OCI-LY1 (cell line): ENCODE measurements at regions not wholly inside any gene's neighbourhood (a gene's known extent, or its start where the extent isn't known, plus 50 kb on each side); places are given as distances from the start of the nearest gene placed in this dataset.

Experiments
- CTCF ChIP-seq: fragments of 200-600 bp; sonication (generic), shearing (Covaris generic); IDR thresholded peaks from 2 replicates; pipeline ENCODE4 v1.5.1; 2017; ENCODE audit warnings: mild to moderate bottlenecking, antibody characterized with exemption, low read length, moderate library complexity, mixed read lengths
- EZH2 ChIP-seq: fragments of 200-600 bp; sonication (generic), shearing (Covaris generic); IDR thresholded peaks from 2 replicates; pipeline ENCODE4 v1.8.0; 2017; ENCODE audit warnings: borderline replicate concordance, mixed run types, mild to moderate bottlenecking, antibody characterized with exemption, low read length, moderate library complexity, mixed read lengths

GRCh38 chr3:5310509-5310908 is 123.0 kb downstream of the EDEM1 start:
- TF ChIP-seq CTCF (0 out of 2 replicates have a peak, but pooled peaks have one; percentile 6), EZH2 (no peak)
